ENCODE measurements at regions not wholly inside any gene's neighbourhood (a gene's known extent, or its start where the extent isn't known, plus 50 kb on each side); places are given as distances from the start of the nearest gene placed in this dataset.

DNA sequence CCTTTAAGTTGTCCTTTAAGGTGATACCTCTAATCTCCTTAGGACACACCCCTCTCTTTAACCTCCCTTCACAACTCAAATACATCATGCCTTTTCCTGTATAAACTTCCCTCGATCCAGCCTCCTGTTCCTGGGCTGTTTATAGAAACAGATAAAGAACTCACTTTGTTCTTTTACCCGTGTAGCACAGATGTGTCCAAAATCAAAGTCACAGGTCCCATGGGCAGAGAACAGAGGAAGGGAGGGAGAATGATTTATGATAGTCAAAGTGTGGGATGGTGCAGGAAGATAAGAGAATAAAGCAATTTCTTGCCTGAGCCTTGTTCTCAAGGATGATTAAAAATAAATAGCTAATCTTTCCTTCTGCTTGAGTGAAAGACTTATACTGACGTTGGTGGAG is 50.3 kb upstream of the CABCOCO1 start:
- H3K27ac ChIP-seq, result no peak overlapping the region
- intact Hi-C loops (cut with DNase I), result no loop called here

DNA sequence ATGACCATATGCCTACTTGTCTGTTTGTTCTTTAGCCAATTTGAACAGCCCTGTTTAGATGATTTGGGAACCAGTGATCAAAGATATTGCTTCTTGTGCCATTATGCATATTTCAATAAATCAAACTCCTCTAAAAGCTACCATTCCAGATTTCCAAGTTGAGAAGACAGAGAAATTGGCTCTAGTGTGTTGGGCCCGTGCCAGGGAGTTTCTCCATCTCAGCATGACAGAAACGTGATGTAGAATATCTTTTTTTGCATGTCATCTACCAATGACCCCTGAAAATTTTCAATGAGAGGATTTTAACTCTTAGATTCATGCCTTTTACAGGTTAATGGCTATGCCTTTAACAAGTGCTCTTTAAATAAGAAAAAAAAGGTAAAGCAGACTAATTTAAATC is 50.7 kb upstream of the CABCOCO1 start:
- Histone ChIP-seq H3K9me3 (no peaks in the 10 kb centered on the region), H3K4me1 (peaks cover 0 to 4% (median 0%) of the 10 kb centered on the region in 4 donors), H3K36me3 (no peaks in the 10 kb centered on the region), H3K27me3 (no peaks in the 10 kb centered on the region), H3K27ac (no peak overlapping the region), H3K4me3 (no peak overlapping the region)
- intact Hi-C loops (cut with DNase I), result no loop called here
- DNase-seq, result no peak
- WGBS, 2 donors, result 23 to 43% methylated on average over 2 of the region's 2 CpGs
- TF ChIP-seq EP300 (IDR thresholded peaks at IDR 0.05), result no peak
- no peak for TF ChIP-seq POLR2A (IDR thresholded peaks at IDR 0.05)
- TF ChIP-seq, protein P1, sequence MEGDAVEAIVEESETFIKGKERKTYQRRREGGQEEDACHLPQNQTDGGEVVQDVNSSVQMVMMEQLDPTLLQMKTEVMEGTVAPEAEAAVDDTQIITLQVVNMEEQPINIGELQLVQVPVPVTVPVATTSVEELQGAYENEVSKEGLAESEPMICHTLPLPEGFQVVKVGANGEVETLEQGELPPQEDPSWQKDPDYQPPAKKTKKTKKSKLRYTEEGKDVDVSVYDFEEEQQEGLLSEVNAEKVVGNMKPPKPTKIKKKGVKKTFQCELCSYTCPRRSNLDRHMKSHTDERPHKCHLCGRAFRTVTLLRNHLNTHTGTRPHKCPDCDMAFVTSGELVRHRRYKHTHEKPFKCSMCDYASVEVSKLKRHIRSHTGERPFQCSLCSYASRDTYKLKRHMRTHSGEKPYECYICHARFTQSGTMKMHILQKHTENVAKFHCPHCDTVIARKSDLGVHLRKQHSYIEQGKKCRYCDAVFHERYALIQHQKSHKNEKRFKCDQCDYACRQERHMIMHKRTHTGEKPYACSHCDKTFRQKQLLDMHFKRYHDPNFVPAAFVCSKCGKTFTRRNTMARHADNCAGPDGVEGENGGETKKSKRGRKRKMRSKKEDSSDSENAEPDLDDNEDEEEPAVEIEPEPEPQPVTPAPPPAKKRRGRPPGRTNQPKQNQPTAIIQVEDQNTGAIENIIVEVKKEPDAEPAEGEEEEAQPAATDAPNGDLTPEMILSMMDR (IDR thresholded peaks at IDR 0.05), result no peak
- TF ChIP-seq POLR2AphosphoS5 (IDR thresholded peaks at IDR 0.05), result no peak

More for the DNA sequence above, 50.3 kb upstream of the CABCOCO1 start:
- TF ChIP-seq, protein P1 (IDR thresholded peaks at IDR 0.05), result no peak
- TF ChIP-seq EP300 (IDR thresholded peaks at IDR 0.05) (no peak), POLR2AphosphoS5 (IDR thresholded peaks at IDR 0.05) (no peak)
- peaks cover 0 to 4% (median 0%) of the 10 kb centered on the region in 4 donors for H3K4me1 ChIP-seq
- H3K36me3 ChIP-seq, result no peaks in the 10 kb centered on the region
- 11 to 31% methylated on average over 3 of the region's 3 CpGs for WGBS, 2 donors
- no peak for DNase-seq
- no peaks in the 10 kb centered on the region for H3K9me3 ChIP-seq
- no peak overlapping the region for H3K4me3 ChIP-seq
- H3K27me3 ChIP-seq, result no peaks in the 10 kb centered on the region

DNA sequence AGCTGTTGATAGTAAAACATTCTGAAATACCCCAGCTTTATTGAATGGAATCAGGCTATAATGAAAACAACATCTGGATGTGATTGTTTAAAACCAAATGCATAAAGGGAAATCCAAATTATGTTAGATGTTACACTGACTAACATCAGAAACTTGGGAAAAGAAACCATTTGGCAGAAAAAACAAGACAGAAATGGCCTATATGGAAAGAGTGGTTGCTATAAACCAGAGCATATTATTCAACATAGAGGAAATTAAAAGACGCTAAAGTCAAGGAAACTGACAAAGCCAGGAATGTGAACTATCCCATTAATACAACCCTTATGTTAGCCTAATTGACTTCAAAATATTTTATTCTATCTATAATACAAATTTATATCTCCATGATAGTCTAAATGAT is 53.0 kb upstream of the CABCOCO1 start:
- DNase-seq, result no peak
- Histone ChIP-seq H3K4me3 (no peak overlapping the region), H3K36me3 (no peaks in the 10 kb centered on the region), H3K9me3 (no peaks in the 10 kb centered on the region), H3K27ac (no peak overlapping the region), H3K4me1 (peaks cover 0 to 4% (median 0%) of the 10 kb centered on the region in 4 donors), H3K27me3 (no peaks in the 10 kb centered on the region)
- WGBS, 2 donors, result 86 to 96% methylated on average over 1 of the region's 1 CpG
- intact Hi-C loops (cut with DNase I), result no loop called here
- TF ChIP-seq POLR2AphosphoS5 (IDR thresholded peaks at IDR 0.05), result no peak
- TF ChIP-seq, protein P1 (IDR thresholded peaks at IDR 0.05), result no peak

DNA sequence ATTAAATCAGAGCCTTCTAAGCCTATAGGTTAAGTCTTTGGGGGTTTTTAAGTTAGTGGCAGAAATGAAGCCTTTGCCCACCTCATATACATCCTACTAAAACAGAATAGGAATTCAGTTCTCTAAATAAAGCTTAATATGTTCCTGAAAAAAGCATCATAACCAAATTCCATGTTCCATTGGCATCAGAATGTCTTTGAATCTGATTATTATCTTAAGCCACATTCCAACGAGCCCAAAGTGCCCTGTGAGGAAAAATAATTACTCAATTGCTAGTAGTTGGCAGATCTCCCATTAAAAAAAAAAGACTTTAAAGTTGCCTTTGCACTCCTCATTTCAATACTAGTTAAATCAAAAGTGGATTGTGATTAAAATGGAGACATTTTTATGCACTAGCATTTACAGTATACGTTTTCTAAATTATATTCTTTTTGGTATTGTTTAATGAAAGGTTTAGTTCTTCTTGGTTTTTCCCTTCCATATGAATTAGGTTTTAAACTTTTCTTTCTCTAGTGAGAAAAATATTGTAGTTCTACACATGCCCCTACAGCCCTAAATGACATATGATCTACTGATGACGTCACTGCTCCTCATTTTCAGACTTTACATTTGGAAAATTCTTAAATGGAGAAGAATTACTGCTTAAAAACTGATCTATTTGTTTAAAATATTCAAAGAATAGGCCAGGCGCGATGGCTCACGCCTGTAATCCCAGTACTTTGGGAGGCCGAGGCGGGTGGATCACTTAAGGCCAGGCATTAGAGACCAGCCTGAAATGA is 54.3 kb upstream of the CABCOCO1 start:
- 83 to 87% methylated on average over 8 of the region's 8 CpGs for WGBS, 2 donors
- DNase-seq, result no peak
- intact Hi-C loops (cut with DNase I), result no loop called here

More for the DNA sequence above, 54.3 kb upstream of the CABCOCO1 start:
- Histone ChIP-seq H3K9me3 (no peaks in the 10 kb centered on the region), H3K27me3 (no peaks in the 10 kb centered on the region), H3K36me3 (no peaks in the 10 kb centered on the region), H3K4me1 (peaks cover 0 to 4% (median 0%) of the 10 kb centered on the region in 4 donors), H3K4me3 (no peak overlapping the region), H3K27ac (no peak overlapping the region)
- TF ChIP-seq, protein P1 (IDR thresholded peaks at IDR 0.05), result no peak
- TF ChIP-seq EP300 (IDR thresholded peaks at IDR 0.05), result no peak

All from sigmoid colon (tissue), 6 donors.